Panc1 (cell line): ENCODE measurements at regions not wholly inside any gene's neighbourhood (a gene's known extent, or its start where the extent isn't known, plus 50 kb on each side); places are given as distances from the start of the nearest gene placed in this dataset.

Experiments
- ATAC-seq: fragments of 200-7000 bp; cut with Tn5 transposase; 2 replicates; pipeline ENCODE4 v1.9.1; 2020; ENCODE audit warnings: mild to moderate bottlenecking, moderate library complexity
- BruUV-seq: library from RNA; stranded (reverse); fragments of 400-500 nt; replicated peaks from 2 replicates; lab custom pipeline; 2021; lab: Mats Ljungman, UMichigan
- CTCF ChIA-PET: fragments of 300-600 bp; sonication (Branson Sonifier 250); formaldehyde crosslinking; loops from one replicate; lab custom pipeline; 2022; ENCODE audit warnings: antibody characterized with exemption; lab: Charles Lee
- POLR2A ChIA-PET: fragments of 300-600 bp; sonication (Branson Sonifier 250); formaldehyde crosslinking; loops from one replicate; lab custom pipeline; 2022; ENCODE audit warnings: antibody characterized with exemption; lab: Charles Lee
- DNase-seq: peaks from one replicate; pipeline ENCODE4 v3.0.0-alpha.2; 2010; ENCODE audit warnings: low read depth, low spot score
- H3K27ac ChIP-seq: 2 replicates; pipeline ENCODE4 v1.5.1; 2011; ENCODE audit warnings: mild to moderate bottlenecking, low read length, inconsistent platforms
- H3K27me3 ChIP-seq: fragments of 200-500 bp; sonication (Bioruptor generic); 2 replicates; pipeline ENCODE4 v1.6.0; 2014; ENCODE audit warnings: low read length, inconsistent platforms; ENCODE audit not compliant: control insufficient read depth, insufficient read depth
- H3K36me3 ChIP-seq: fragments of 200-500 bp; sonication (Bioruptor generic); 2 replicates; pipeline ENCODE4 v1.5.1; 2014; ENCODE audit warnings: inconsistent platforms, mild to moderate bottlenecking, low read length, moderate library complexity; ENCODE audit not compliant: control insufficient read depth, insufficient read depth
- H3K4me1 ChIP-seq: 2 replicates; pipeline ENCODE4 v1.5.1; 2011; ENCODE audit warnings: inconsistent platforms, mild to moderate bottlenecking, low read length, moderate library complexity; ENCODE audit not compliant: control insufficient read depth, insufficient read depth
- H3K4me3 ChIP-seq, 2 experiments: 2 replicates each; pipeline ENCODE4 v1.5.1; 2011 to 2012; ENCODE audit warnings: low read depth in 2 of 2, low read length in 2 of 2, mild to moderate bottlenecking in 2 of 2, inconsistent platforms in 1 of 2, moderate library complexity in 1 of 2
- H3K9me3 ChIP-seq: fragments of 200-500 bp; sonication (Bioruptor generic); 2 replicates; pipeline ENCODE4 v1.5.1; 2014; ENCODE audit warnings: low read depth, mild to moderate bottlenecking, inconsistent platforms, low read length, moderate library complexity; ENCODE audit not compliant: control insufficient read depth, insufficient read depth
- POLR2AphosphoS5 ChIP-seq: IDR thresholded peaks from 2 replicates; pipeline ENCODE4 v1.6.1; 2012; ENCODE audit warnings: mild to moderate bottlenecking, low read depth, low read length, moderate library complexity
- SIN3A ChIP-seq: IDR thresholded peaks from 2 replicates; pipeline ENCODE4 v1.6.1; 2012; ENCODE audit warnings: low read depth, mild to moderate bottlenecking, low read length, moderate library complexity, borderline replicate concordance; ENCODE audit not compliant: insufficient read depth
- TCF7L2 ChIP-seq: IDR thresholded peaks from 2 replicates; pipeline ENCODE4 v1.6.1; 2011; ENCODE audit warnings: mild to moderate bottlenecking, low read depth, low read length, inconsistent platforms
- in situ Hi-C: cut with HindIII; loops from 2 replicates; pipeline ENCODE4 v1.10.0; 2016; ENCODE audit warnings: low sequenced_read_pairs, low pct_unique_long_range_greater_than_20kb
- intact Hi-C: fragments of 100-400 bp; cut with micrococcal nuclease; formaldehyde crosslinking; loops from one replicate; pipeline ENCODE4 v1.10.0; 2022; ENCODE audit not compliant: unreplicated experiment
- TF ChIP-seq, protein P1 (sequence below): fragments of 450-650 bp; IDR thresholded peaks from 2 replicates; pipeline ENCODE4 v1.5.1; 2017; ENCODE audit warnings: mild to moderate bottlenecking
- TF ChIP-seq, protein P2 (sequence below), 2 experiments: IDR thresholded peaks; 2 replicates each; pipeline ENCODE4 v1.6.1; 2011 to 2012; ENCODE audit warnings: low read depth in 2 of 2, control low read depth in 1 of 2, low read length in 1 of 2, mild to moderate bottlenecking in 1 of 2, moderate library complexity in 1 of 2; ENCODE audit not compliant: insufficient read depth in 1 of 2

DNA sequence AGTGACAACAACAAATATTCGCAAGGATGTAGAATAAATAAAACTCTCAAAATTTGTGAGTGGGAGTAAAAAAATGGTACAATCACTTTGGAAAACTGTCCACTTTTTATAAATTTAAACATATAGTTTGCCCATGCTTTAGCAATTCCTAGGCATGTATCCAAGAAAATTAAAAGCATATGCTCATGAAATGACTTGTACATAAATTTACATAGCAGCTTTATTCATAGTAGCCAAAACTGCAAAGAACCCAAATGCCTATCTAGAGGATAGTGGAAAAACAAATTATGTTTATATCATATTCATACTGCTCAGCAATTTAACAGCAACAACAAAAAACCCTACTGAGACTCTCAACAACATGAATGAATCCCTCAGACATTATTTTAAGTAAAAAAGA is 363.6 kb upstream of the CCDC54 start:
- in situ Hi-C loops, result no loop called here
- no peaks in the 10 kb centered on the region; the same call in 1 of the 2 replicates for H3K9me3 ChIP-seq
- ChIA-PET CTCF (no interaction called here), POLR2A (no interaction called here)
- BruUV-seq, result no TSS peak
- H3K36me3 ChIP-seq, result no peaks in the 10 kb centered on the region
- no peak for ATAC-seq
- no peak overlapping the region for H3K27ac ChIP-seq
- intact Hi-C loops, result no loop called here
- TF ChIP-seq POLR2AphosphoS5, result no peak
- no peak for TF ChIP-seq TCF7L2
- TF ChIP-seq, protein P1, sequence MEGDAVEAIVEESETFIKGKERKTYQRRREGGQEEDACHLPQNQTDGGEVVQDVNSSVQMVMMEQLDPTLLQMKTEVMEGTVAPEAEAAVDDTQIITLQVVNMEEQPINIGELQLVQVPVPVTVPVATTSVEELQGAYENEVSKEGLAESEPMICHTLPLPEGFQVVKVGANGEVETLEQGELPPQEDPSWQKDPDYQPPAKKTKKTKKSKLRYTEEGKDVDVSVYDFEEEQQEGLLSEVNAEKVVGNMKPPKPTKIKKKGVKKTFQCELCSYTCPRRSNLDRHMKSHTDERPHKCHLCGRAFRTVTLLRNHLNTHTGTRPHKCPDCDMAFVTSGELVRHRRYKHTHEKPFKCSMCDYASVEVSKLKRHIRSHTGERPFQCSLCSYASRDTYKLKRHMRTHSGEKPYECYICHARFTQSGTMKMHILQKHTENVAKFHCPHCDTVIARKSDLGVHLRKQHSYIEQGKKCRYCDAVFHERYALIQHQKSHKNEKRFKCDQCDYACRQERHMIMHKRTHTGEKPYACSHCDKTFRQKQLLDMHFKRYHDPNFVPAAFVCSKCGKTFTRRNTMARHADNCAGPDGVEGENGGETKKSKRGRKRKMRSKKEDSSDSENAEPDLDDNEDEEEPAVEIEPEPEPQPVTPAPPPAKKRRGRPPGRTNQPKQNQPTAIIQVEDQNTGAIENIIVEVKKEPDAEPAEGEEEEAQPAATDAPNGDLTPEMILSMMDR, result no peak
- TF ChIP-seq SIN3A, result no peak
- TF ChIP-seq, protein P2, sequence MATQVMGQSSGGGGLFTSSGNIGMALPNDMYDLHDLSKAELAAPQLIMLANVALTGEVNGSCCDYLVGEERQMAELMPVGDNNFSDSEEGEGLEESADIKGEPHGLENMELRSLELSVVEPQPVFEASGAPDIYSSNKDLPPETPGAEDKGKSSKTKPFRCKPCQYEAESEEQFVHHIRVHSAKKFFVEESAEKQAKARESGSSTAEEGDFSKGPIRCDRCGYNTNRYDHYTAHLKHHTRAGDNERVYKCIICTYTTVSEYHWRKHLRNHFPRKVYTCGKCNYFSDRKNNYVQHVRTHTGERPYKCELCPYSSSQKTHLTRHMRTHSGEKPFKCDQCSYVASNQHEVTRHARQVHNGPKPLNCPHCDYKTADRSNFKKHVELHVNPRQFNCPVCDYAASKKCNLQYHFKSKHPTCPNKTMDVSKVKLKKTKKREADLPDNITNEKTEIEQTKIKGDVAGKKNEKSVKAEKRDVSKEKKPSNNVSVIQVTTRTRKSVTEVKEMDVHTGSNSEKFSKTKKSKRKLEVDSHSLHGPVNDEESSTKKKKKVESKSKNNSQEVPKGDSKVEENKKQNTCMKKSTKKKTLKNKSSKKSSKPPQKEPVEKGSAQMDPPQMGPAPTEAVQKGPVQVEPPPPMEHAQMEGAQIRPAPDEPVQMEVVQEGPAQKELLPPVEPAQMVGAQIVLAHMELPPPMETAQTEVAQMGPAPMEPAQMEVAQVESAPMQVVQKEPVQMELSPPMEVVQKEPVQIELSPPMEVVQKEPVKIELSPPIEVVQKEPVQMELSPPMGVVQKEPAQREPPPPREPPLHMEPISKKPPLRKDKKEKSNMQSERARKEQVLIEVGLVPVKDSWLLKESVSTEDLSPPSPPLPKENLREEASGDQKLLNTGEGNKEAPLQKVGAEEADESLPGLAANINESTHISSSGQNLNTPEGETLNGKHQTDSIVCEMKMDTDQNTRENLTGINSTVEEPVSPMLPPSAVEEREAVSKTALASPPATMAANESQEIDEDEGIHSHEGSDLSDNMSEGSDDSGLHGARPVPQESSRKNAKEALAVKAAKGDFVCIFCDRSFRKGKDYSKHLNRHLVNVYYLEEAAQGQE (IDR thresholded peaks at IDR 0.05; ENCODE audit: insufficient read depth in 1 of 2, low read depth in 2 of 2, low read length in 1 of 2), result no peak
- no peaks in the 10 kb centered on the region for H3K27me3 ChIP-seq
- no peak for DNase-seq
- no peak overlapping the region for H3K4me3 ChIP-seq
- no peaks in the 10 kb centered on the region for H3K4me1 ChIP-seq

DNA sequence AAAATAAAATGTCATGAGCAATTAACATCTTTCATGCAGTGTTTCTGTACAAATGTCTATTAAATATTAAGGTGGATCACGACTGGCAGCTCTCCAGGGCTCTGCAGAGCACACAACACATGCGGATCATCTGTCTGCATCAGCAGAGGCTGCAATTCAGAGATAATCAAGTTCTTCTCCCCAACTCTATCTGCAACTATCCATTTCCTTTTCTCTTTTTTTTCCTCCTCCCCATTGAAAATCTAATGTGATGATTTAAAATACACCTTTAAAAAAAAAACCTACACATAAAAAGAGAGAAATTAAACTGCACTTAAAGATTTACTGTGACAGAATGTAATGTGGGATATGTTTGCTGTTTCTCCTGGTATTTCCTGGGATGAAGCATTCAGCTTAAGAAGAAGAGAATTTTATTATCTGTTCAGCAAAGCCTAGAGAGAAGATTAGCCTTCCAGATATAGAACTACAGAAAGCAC is 352.6 kb upstream of the CCDC54 start:
- H3K27ac ChIP-seq, result no peak overlapping the region
- H3K36me3 ChIP-seq, result no peaks in the 10 kb centered on the region
- no peaks in the 10 kb centered on the region for H3K27me3 ChIP-seq
- in situ Hi-C loops (no loop called here), intact Hi-C loops (no loop called here)
- POLR2A ChIA-PET, result no interaction called here
- no peak for DNase-seq
- CTCF ChIA-PET, result no interaction called here
- TF ChIP-seq, protein P1, result no peak
- TF ChIP-seq SIN3A (no peak), TCF7L2 (no peak), POLR2AphosphoS5 (no peak)
- TF ChIP-seq, protein P2 (IDR thresholded peaks at IDR 0.05; ENCODE audit: insufficient read depth in 1 of 2, low read depth in 2 of 2, low read length in 1 of 2), result no peak
- BruUV-seq, result no TSS peak
- no peak for ATAC-seq
- no peak overlapping the region for H3K4me3 ChIP-seq
- no peaks in the 10 kb centered on the region for H3K9me3 ChIP-seq
- H3K4me1 ChIP-seq, result no peaks in the 10 kb centered on the region
